ENCODE measurements at regions not wholly inside any gene's neighbourhood (a gene's known extent, or its start where the extent isn't known, plus 50 kb on each side); places are given as distances from the start of the nearest gene placed in this dataset.

- Histone ChIP-seq H3K4me3 (no peak overlapping the region), H3K36me3 (no peaks in the 10 kb centered on the region), H3K27ac (no peak overlapping the region), H3K4me1 (no peaks in the 10 kb centered on the region), H3K9me3 (no peaks in the 10 kb centered on the region), H3K27me3 (no peaks in the 10 kb centered on the region)
- DNase-seq, result no peak
- 52 to 60% methylated on average over 2 of the region's 2 CpGs for WGBS, 2 donors
- TF ChIP-seq POLR2A (IDR thresholded peaks at IDR 0.05), result no peak
- ATAC-seq (ENCODE audit: low FRiP score in 2 of 2), result no peak
These were observed 52.0 kb upstream of the CELF4 start for GRCh38 chr18:37617623-37618022.

Small RNAs in the stretch of these regions (small RNA-seq; reads per million reads assigned to genes)
- gene AC011712.1 (0 reads per million in 4 donors), gene MIR4318 (0 reads per million in 4 donors), gene MIR5583-1 (0 reads per million in 4 donors), gene RN7SKP182 (0 reads per million in 4 donors), gene RNU6-1242P (0 to 0.14 (median 0) reads per million in 4 donors), gene RNU6-706P (0 reads per million in 4 donors)
